ENCODE measurements at regions not wholly inside any gene's neighbourhood (a gene's known extent, or its start where the extent isn't known, plus 50 kb on each side); places are given as distances from the start of the nearest gene placed in this dataset.

DNA sequence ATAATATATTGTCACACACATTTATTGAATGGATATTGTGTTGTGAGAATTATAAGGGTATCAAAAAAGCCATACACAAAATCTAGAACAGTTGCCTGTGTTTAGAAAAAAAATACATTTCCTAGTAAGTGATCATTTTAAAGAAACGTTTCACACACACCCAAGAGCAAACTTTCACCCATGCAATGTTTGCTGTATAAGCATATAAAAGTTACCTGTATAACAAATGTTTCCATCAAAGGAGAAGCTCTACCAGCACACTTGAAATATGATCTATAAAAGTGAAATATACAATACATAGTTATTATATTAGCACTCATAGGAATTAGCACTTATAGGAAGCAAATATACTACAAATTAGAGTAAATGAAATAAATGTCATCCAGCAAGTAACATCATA lies 1098.1 kb downstream of the NCAM2 start:
- ATAC-seq = no peak
- H3K4me3 ChIP-seq (ENCODE audit: low read depth in 2 of 2, low read length in 2 of 2) = no peak overlapping the region
- DNase-seq (ENCODE audit: low read depth, low spot score) = no peak
- POLR2A ChIA-PET = no interaction called here
- no peaks in the 10 kb centered on the region for H3K4me1 ChIP-seq (ENCODE audit: control insufficient read depth, insufficient read depth, low read length)
- CTCF ChIA-PET = no interaction called here
- no TSS peak for BruUV-seq (replicated peaks)
- H3K9me3 ChIP-seq (ENCODE audit: control insufficient read depth, insufficient read depth, low read depth, low read length) = no peaks in the 10 kb centered on the region
- TF ChIP-seq POLR2AphosphoS5 (IDR thresholded peaks at IDR 0.05; ENCODE audit: low read depth, low read length) (no peak), TCF7L2 (IDR thresholded peaks at IDR 0.05; ENCODE audit: low read depth, low read length) (no peak), SIN3A (IDR thresholded peaks at IDR 0.05; ENCODE audit: borderline replicate concordance, insufficient read depth, low read depth, low read length) (no peak)
- TF ChIP-seq, protein P1, sequence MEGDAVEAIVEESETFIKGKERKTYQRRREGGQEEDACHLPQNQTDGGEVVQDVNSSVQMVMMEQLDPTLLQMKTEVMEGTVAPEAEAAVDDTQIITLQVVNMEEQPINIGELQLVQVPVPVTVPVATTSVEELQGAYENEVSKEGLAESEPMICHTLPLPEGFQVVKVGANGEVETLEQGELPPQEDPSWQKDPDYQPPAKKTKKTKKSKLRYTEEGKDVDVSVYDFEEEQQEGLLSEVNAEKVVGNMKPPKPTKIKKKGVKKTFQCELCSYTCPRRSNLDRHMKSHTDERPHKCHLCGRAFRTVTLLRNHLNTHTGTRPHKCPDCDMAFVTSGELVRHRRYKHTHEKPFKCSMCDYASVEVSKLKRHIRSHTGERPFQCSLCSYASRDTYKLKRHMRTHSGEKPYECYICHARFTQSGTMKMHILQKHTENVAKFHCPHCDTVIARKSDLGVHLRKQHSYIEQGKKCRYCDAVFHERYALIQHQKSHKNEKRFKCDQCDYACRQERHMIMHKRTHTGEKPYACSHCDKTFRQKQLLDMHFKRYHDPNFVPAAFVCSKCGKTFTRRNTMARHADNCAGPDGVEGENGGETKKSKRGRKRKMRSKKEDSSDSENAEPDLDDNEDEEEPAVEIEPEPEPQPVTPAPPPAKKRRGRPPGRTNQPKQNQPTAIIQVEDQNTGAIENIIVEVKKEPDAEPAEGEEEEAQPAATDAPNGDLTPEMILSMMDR (IDR thresholded peaks at IDR 0.05) = no peak
- TF ChIP-seq, protein P2, sequence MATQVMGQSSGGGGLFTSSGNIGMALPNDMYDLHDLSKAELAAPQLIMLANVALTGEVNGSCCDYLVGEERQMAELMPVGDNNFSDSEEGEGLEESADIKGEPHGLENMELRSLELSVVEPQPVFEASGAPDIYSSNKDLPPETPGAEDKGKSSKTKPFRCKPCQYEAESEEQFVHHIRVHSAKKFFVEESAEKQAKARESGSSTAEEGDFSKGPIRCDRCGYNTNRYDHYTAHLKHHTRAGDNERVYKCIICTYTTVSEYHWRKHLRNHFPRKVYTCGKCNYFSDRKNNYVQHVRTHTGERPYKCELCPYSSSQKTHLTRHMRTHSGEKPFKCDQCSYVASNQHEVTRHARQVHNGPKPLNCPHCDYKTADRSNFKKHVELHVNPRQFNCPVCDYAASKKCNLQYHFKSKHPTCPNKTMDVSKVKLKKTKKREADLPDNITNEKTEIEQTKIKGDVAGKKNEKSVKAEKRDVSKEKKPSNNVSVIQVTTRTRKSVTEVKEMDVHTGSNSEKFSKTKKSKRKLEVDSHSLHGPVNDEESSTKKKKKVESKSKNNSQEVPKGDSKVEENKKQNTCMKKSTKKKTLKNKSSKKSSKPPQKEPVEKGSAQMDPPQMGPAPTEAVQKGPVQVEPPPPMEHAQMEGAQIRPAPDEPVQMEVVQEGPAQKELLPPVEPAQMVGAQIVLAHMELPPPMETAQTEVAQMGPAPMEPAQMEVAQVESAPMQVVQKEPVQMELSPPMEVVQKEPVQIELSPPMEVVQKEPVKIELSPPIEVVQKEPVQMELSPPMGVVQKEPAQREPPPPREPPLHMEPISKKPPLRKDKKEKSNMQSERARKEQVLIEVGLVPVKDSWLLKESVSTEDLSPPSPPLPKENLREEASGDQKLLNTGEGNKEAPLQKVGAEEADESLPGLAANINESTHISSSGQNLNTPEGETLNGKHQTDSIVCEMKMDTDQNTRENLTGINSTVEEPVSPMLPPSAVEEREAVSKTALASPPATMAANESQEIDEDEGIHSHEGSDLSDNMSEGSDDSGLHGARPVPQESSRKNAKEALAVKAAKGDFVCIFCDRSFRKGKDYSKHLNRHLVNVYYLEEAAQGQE (IDR thresholded peaks at IDR 0.05; ENCODE audit: insufficient read depth in 1 of 2, low read depth in 2 of 2, low read length in 1 of 2) = no peak
- H3K27me3 ChIP-seq (ENCODE audit: control insufficient read depth, insufficient read depth, low read length) = no peaks in the 10 kb centered on the region
- H3K36me3 ChIP-seq (ENCODE audit: control insufficient read depth, insufficient read depth, low read length) = no peaks in the 10 kb centered on the region
- in situ Hi-C loops (cut with HindIII; ENCODE audit: low pct_unique_long_range_greater_than_20kb, low sequenced_read_pairs) (no loop called here), intact Hi-C loops (cut with micrococcal nuclease; ENCODE audit: unreplicated experiment) (no loop called here)
- no peak overlapping the region for H3K27ac ChIP-seq (ENCODE audit: low read length)

DNA sequence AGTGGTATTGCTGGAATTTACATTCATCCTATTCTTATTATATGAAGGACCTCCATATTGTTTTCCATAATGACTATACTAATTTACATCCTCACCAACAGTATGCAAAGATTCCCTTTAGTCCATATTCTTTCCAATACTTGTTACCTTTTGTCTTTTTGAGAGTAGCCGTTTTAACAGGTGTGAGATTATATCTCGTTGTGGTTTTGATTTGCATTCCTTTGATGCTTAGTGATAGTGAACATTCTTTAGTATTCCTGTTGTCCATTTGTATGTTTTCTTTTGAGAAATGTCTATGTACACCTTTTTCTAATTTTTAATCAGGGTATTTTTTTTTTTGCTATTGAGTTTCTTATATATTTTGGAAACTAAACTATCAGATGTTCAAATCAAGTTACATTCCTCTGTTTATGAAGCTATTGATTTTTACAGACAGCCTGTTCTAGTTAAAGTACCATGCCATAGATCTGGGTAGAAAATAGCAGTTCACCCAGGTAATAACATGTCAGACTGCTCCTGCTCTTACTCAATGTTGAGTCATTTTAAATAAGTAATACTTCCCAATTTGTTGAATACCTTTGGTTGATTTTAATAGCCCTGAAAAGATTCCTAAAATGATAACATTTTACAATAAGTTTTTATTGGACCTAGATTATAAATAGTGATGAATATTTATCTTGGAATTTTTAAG lies 1108.7 kb downstream of the NCAM2 start:
- no peaks in the 10 kb centered on the region for H3K9me3 ChIP-seq (ENCODE audit: control insufficient read depth, insufficient read depth, low read depth, low read length)
- no peak for TF ChIP-seq POLR2AphosphoS5 (IDR thresholded peaks at IDR 0.05; ENCODE audit: low read depth, low read length)
- TF ChIP-seq SIN3A (IDR thresholded peaks at IDR 0.05; ENCODE audit: borderline replicate concordance, insufficient read depth, low read depth, low read length) = no peak
- TF ChIP-seq, protein P2 (IDR thresholded peaks at IDR 0.05; ENCODE audit: insufficient read depth in 1 of 2, low read depth in 2 of 2, low read length in 1 of 2) = no peak
- TF ChIP-seq, protein P1 (IDR thresholded peaks at IDR 0.05) = no peak
- no peak for TF ChIP-seq TCF7L2 (IDR thresholded peaks at IDR 0.05; ENCODE audit: low read depth, low read length)
- CTCF ChIA-PET = no interaction called here

More for the DNA sequence above, 1108.7 kb downstream of the NCAM2 start:
- BruUV-seq (replicated peaks) = no TSS peak
- Histone ChIP-seq H3K27ac (ENCODE audit: low read length) (no peak overlapping the region), H3K27me3 (ENCODE audit: control insufficient read depth, insufficient read depth, low read length) (no peaks in the 10 kb centered on the region), H3K36me3 (ENCODE audit: control insufficient read depth, insufficient read depth, low read length) (no peaks in the 10 kb centered on the region), H3K4me3 (ENCODE audit: low read depth in 2 of 2, low read length in 2 of 2) (no peak overlapping the region), H3K4me1 (ENCODE audit: control insufficient read depth, insufficient read depth, low read length) (no peaks in the 10 kb centered on the region)
- ATAC-seq (no peak), DNase-seq (ENCODE audit: low read depth, low spot score) (no peak)
- POLR2A ChIA-PET = no interaction called here
- intact Hi-C loops (cut with micrococcal nuclease; ENCODE audit: unreplicated experiment) = no loop called here
- in situ Hi-C loops (cut with HindIII; ENCODE audit: low pct_unique_long_range_greater_than_20kb, low sequenced_read_pairs) = no loop called here

Data from Panc1 (cell line).